Amniotic stem cell (primary cell): ENCODE measurements at regions not wholly inside any gene's neighbourhood (a gene's known extent, or its start where the extent isn't known, plus 50 kb on each side); places are given as distances from the start of the nearest gene placed in this dataset.

Experiments used
- DNase-seq: peaks from one replicate; lab custom pipeline; 2025; lab: John Stamatoyannopoulos, UW

DNA sequence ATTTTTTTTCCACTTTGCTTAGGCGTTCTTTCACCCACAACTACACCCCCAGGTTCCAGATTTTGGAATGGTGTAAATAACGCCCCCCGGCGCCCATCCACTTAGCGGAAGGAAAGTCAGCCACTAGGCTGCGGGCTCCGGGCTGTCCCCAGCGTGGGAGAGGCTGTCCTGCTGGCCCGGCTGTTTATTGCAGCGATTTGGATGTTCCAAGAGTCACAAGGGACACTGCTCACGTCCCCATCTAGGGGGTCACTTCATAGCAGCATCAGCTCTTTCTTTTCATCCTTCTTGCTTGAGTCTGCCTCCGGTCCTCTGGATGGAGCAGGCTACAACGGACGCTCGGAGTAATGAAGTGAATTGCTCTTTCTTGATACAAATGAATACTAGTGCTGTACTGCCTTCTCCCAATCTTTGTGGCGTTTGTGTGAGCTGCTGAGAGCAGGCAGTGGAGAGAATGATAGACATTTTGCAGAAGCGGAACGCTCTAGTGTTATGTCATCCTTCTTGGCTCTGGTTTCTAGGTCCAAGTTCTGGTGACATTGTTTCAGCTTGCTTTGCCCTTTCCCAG lies 50.7 kb upstream of the PAIP2B start:
- DNase-seq: peak; percentile 6

DNA sequence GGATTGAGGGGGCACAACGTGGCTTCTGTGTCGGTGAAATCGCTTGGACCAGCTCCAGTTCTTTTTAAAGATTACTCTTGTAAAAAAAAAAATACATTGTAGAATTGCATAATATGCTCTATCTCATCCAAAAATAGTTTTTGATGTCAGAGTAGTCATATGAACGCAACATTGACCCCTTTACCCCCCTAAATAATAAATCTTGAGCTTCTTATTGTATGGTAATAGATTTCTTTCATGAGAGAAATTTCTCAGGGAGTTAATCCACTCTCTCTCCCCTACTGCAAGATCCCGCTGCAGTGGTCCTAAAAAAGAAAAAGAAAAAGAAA lies 50.2 kb upstream of the PAIP2B start:
- no peak for DNase-seq

DNA sequence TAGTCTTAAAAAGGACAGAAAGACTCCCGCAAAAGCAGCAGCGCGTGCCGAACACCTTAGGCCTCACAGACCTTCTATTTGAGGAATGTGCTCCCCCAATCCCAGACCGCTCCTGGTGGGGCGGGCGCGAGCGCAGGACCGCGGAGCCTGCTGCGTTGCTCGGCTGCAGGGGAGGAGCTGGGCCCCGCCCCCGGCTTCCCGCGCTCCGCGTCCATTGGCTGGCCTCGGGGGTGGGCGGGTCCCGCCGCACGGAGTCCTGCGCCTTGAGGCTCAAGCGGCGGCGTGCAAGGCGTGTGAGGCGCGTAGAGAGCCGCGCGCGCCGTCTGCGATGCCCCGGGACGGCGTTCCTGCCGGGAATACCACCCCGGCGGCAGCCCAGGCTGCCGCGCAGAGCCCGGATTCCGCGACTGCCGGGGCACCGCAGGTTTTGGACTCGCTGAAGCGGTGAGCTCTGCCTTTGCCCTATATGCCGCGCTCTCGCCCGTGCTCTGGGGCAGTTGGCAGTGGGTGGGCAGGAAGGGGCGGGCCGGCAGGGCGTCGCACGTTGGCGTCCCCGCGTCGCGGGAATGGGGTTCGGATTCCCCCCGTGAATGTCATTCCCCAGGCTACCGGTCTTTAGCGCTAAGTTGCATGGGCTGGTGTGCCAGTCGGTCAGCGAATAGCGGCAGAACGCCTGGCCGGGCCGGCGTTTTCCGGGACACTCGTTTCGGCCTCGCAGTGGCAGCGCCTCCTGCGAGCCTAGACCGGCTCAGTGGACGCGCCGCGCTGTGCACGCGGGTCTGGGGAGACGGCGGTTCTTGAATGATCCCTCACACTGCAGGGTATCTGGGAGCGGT lies 49.6 kb upstream of the PAIP2B start:
- peak; percentile 37 for DNase-seq
